Esophagus squamous epithelium (tissue), 5 donors: ENCODE measurements at regions not wholly inside any gene's neighbourhood (a gene's known extent, or its start where the extent isn't known, plus 50 kb on each side); places are given as distances from the start of the nearest gene placed in this dataset.

Source experiments
- DNase-seq: peaks from one replicate; lab custom pipeline; 2025; lab: John Stamatoyannopoulos, UW
- H3K27ac ChIP-seq, 4 donors: fragments of 200-600 bp; sonication (generic); one replicate each; pipeline ENCODE4 v1.5.1; 2016 to 2019; ENCODE audit warnings: mild to moderate bottlenecking in 1 of 4
- H3K27me3 ChIP-seq, 4 donors: fragments of 200-600 bp; sonication (generic); 1 replicate in 3 of 4; 2 replicates in 1 of 4; pipeline versions ENCODE4 v1.5.1 to v1.6.0; 2017 to 2021; ENCODE audit warnings: antibody characterized with exemption in 1 of 4
- H3K36me3 ChIP-seq, 3 donors: fragments of 200-600 bp; sonication (generic); one replicate each; pipeline ENCODE4 v1.5.1; 2016 to 2019
- H3K4me1 ChIP-seq, 3 donors: fragments of 200-600 bp; sonication (generic); one replicate each; pipeline ENCODE4 v1.5.1; 2017 to 2019
- H3K4me3 ChIP-seq, 4 donors: fragments of 200-600 bp; sonication (generic); 1 replicate in 3 of 4; 2 replicates in 1 of 4; pipeline ENCODE4 v1.5.1; 2016 to 2019; ENCODE audit warnings: mild to moderate bottlenecking in 2 of 4, moderate library complexity in 1 of 4
- H3K9me3 ChIP-seq, 3 donors: fragments of 200-600 bp; sonication (generic); one replicate each; pipeline ENCODE4 v1.5.1; 2016 to 2019
- CTCF ChIP-seq, 6 experiments: fragments of 450-650 bp in 4 of 6; fragments of 200-600 bp in 2 of 6; sonication (generic) in 2 of 6; IDR thresholded peaks; one replicate each; pipeline ENCODE4 v1.5.1; 2016 to 2019; ENCODE audit warnings: antibody characterized with exemption in 6 of 6, mild to moderate bottlenecking in 4 of 6, moderate library complexity in 4 of 6
- POLR2A ChIP-seq, 4 donors: fragments of 450-650 bp; IDR thresholded peaks; one replicate each; pipeline ENCODE4 v1.6.1; 2017; ENCODE audit warnings: antibody characterized with exemption in 4 of 4, mild to moderate bottlenecking in 4 of 4, moderate library complexity in 3 of 4
- WGBS, 2 donors: methylation state at CpG; one replicate each; pipeline ENCODE4 v1.1.5; 2018; 5-methylcytosine and 5-hydroxymethylcytosine counted together
- intact Hi-C: fragments of 100-400 bp; cut with DNase I; formaldehyde crosslinking; loops from one replicate; pipeline ENCODE4 v1.15.0; 2022
- donor health status: DM: yes; HTN: yes; CAD: no.

DNA sequence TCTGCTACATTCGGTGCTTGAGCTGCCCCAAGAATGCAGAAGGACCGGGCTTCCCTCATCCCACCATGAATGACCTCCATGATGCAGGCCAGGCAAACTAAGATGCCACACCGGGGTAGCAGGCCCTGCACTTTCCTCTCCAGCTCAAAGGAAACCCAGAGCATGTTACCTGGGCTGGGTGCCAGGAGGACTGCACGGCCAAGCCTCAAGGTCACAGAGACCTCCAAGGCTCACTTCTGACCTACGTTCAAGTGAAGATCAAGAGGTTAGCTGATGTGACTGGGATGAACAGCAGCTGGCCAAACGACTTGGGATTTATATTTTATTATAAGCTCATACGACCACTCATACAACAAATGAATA is 501.8 kb downstream of the CD83 start:
- intact Hi-C loops: no loop called here
- H3K27me3 ChIP-seq: no peaks in the 10 kb centered on the region
- H3K9me3 ChIP-seq: peaks cover 0 to 8% (median 0%) of the 10 kb centered on the region in 3 donors
- no peak overlapping the region for H3K4me3 ChIP-seq
- H3K4me1 ChIP-seq: peaks cover 10 to 23% (median 17%) of the 10 kb centered on the region in 3 donors
- H3K27ac ChIP-seq: no peak overlapping the region
- no peaks in the 10 kb centered on the region for H3K36me3 ChIP-seq
- no peak for DNase-seq
- no peak for TF ChIP-seq CTCF (IDR thresholded peaks at IDR 0.05)
- TF ChIP-seq POLR2A (IDR thresholded peaks at IDR 0.05): no peak
- WGBS, 2 donors: 66 to 76% methylated on average over 4 to 5 of the region's 7 CpGs

DNA sequence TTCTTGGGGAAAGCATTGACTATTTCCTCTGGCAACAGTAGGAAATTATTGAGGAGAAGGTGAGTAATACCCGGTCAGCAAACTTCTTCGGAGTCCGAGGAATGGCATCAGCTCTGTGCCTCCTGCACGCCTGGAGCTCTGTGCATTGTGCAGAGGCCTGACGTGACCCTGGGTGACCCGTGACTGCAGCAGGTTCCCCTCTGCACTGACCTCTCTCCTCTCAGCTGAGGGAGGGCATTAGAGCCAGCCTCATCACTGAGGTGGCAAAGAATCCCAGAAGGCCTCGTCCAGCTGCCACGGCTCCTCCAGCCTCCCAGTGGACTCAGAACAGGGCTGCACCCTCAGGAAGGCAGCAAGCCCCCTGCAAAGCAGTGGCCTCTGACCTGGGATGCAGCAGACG is 502.9 kb downstream of the CD83 start:
- no peak overlapping the region for H3K4me3 ChIP-seq
- no peak overlapping the region for H3K27ac ChIP-seq
- DNase-seq: no peak
- H3K27me3 ChIP-seq: no peaks in the 10 kb centered on the region
- H3K36me3 ChIP-seq: no peaks in the 10 kb centered on the region
- H3K9me3 ChIP-seq: peaks cover 0 to 7% (median 0%) of the 10 kb centered on the region in 3 donors
- no peak for TF ChIP-seq POLR2A (IDR thresholded peaks at IDR 0.05)
- TF ChIP-seq CTCF (IDR thresholded peaks at IDR 0.05): no peak
- intact Hi-C loops: no loop called here
- peaks cover 10 to 23% (median 17%) of the 10 kb centered on the region in 3 donors for H3K4me1 ChIP-seq
- 55 to 100% methylated on average over 1 to 4 of the region's 9 CpGs for WGBS, 2 donors

GRCh38 chr6:14621518-14621917 is 503.9 kb downstream of the CD83 start:
- H3K27me3 ChIP-seq: no peaks in the 10 kb centered on the region
- 23 to 24% methylated on average over 5 of the region's 5 CpGs for WGBS, 2 donors
- H3K4me1 ChIP-seq: peaks cover 10 to 23% (median 17%) of the 10 kb centered on the region in 3 donors
- DNase-seq: no peak
- H3K4me3 ChIP-seq: peak overlapping the region in 1 of 4 donors; percentile 4
- H3K36me3 ChIP-seq: no peaks in the 10 kb centered on the region
- TF ChIP-seq POLR2A (IDR thresholded peaks at IDR 0.05) (no peak), CTCF (IDR thresholded peaks at IDR 0.05) (no peak)
- no peaks in the 10 kb centered on the region for H3K9me3 ChIP-seq
- H3K27ac ChIP-seq: no peak overlapping the region
- intact Hi-C loops: no loop called here

- Histone ChIP-seq H3K36me3 (no peaks in the 10 kb centered on the region), H3K27me3 (no peaks in the 10 kb centered on the region), H3K4me1 (peaks cover 10 to 23% (median 17%) of the 10 kb centered on the region in 3 donors), H3K4me3 (peak overlapping the region in 2 of 4 donors; percentile 4 to 44), H3K9me3 (no peaks in the 10 kb centered on the region), H3K27ac (no peak overlapping the region)
- intact Hi-C loops: no loop called here
- DNase-seq: no peak
- no peak for TF ChIP-seq CTCF (IDR thresholded peaks at IDR 0.05)
- TF ChIP-seq POLR2A (IDR thresholded peaks at IDR 0.05): no peak
- 11 to 33% methylated on average over 11 of the region's 11 CpGs for WGBS, 2 donors
Measured at GRCh38 chr6:14622085-14622484, 504.5 kb downstream of the CD83 start.

DNA sequence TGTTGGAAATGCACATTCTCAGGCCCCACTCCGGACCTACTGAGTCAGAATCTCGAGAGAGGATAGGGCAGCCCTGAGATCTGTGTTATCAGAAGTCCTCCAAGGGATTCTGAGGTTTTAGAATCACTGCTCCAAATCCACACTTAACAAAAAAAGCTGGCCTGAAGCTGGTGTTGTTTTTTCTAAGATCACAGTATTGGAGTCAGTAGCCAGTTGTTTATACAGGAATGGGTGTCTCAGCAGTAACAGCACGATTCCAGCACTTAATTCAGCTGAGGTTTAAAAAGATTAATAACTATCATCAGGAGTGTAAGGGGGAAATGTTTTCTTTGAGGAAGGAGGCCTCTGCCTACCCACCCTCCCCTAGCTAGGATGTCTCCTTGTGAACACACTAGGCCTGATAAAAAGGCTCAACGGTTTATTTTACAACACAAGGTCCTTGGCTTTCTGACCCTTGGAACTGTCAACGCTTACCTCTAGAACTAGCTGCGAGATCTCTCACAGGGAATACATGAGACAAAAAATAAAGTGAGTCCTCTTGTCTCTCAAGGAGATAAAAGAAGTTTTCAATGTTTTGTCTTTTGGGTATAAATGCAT is 505.4 kb downstream of the CD83 start:
- no peak overlapping the region for H3K4me3 ChIP-seq
- DNase-seq: no peak

More for the DNA sequence above, 505.4 kb downstream of the CD83 start:
- H3K4me1 ChIP-seq: peaks cover 10 to 23% (median 17%) of the 10 kb centered on the region in 3 donors
- intact Hi-C loops: no loop called here
- 80 to 82% methylated on average over 6 of the region's 6 CpGs for WGBS, 2 donors
- H3K27me3 ChIP-seq: no peaks in the 10 kb centered on the region
- no peak overlapping the region for H3K27ac ChIP-seq
- H3K9me3 ChIP-seq: no peaks in the 10 kb centered on the region
- TF ChIP-seq POLR2A (IDR thresholded peaks at IDR 0.05) (no peak), CTCF (IDR thresholded peaks at IDR 0.05) (no peak)
- no peaks in the 10 kb centered on the region for H3K36me3 ChIP-seq
